HG03097 (cell line): ENCODE measurements at regions not wholly inside any gene's neighbourhood (a gene's known extent, or its start where the extent isn't known, plus 50 kb on each side); places are given as distances from the start of the nearest gene placed in this dataset.
"Not testable (repeated sequence)": the region's sequence is repeated elsewhere in the genome, so short reads cannot be mapped to it uniquely, and the experiment has no call there.

Experiments used
- ATAC-seq: cut with Tn5 transposase; IDR thresholded peaks from one replicate; pipeline ENCODE4 v1.9.1; 2021; ENCODE audit not compliant: unreplicated experiment, low FRiP score

DNA sequence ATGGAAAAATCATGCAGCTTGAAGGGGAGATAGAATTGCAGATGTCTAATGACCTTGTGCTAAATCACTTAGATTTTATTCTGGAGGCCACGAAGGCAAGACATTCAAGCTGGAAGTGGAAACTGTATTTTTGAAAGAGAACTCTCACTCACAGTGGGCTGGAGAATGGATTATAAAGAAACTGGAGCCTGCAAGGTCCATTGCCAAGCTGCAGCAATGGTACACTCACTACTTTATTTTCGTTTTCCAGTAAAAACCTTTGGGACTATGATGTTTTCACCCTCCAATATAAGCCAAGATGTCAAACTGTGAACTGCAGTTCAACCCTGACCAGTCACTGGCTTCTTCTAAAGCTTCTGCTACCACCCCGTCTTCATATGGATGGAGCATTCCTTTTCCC lies 62.0 kb downstream of the SKIDA1 start:
- no peak for ATAC-seq

DNA sequence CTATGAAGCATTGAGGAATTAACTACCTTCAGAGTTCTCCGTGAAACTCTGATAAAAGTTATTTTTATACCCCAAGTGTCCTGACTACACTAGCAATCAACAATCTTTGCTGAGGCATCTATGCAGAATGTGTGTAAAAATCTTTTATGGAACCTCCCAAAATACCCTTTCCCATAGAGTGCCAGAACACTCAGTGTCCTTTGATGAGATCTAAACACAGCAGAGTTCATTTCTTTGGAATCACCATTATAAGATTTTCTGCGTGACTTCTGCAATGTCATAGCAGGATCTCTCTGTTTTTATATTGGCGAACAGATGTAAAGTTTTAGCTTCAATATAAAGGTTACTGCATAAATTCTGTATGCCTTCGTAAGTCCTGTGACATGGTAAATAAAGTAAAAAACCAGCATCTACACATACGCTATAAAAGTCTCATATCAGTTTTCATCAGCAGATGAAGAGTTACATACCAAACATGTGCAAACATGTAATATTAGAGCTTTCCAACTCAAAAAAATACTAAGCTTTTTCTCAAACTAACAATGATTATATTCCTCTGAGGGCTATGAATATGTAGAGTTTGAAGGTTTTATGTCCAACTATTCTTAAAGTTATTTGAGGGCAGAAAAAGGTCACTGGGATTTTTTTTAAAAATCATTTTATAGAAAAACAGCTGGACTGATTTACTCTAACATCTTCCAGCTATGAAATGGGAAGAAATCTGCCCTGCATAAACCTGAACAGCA lies 67.2 kb downstream of the SKIDA1 start:
- no peak for ATAC-seq

DNA sequence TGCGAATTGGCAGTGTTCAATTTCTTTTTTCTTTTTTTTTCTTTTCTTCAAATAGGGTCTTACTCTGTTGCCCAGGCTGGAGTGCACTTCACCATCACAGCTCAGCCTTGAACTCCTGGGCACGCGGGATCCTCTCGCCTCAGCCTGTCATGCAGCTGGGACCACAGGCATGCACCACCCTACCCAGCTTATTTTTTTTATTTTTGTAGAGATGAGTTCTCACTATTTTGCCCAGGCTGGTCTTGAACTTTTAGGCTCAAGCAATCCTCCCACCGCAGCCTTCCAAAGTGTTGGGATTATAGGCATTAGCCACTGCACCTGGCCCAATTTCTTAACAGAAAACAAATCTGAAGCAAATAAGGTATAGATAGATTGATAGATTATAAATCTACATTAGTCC lies 69.3 kb downstream of the SKIDA1 start:
- ATAC-seq = no peak

DNA sequence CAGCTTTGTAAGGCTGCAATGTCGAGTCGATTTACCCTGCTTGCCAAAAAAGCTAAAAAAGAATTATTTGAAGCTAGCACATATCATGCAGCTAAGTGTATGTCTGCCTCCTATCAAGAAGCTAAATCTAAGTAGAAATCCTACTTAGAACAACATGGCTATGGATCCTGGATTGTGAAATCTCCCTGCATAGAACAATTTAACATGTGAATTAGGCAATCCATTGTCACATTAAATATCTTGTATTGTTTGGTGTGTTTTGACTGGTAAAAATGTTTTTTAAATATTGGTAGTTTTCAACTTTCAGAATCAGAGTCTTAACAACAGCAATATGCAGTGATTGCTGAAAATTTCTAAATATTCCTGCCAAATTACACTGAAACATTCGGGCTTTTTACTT lies 73.3 kb downstream of the SKIDA1 start:
- ATAC-seq = no peak

DNA sequence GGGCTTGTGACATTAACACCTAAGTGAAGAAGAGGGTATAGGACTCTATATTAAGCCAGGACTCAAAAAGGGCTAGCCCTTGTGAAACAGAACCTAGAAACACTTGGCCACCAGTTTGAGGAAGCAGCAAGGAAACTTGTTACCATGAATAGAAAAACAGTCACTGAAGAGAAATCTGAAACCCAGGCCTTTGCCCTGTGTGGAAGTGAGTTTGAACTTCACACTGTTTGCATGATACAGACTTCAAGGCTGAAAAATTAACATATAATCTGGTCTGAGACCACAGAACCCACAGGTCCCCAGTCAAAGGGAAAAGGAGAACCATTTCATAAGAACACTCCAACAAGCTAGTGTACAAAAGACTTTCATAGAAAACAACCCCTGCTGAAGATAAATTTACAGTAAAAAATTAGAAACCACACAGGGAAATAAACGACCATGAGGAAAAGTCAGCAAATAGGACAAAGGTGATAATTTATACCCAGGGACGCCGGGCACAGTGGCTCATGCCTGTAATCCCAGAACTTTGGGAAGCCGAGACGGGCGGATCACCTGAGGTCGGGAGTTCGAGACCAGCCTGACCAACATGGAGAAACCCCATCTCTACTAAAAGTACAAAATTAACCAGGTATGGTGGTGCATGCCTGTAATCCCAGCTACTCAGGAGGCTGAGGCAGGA lies 76.1 kb downstream of the SKIDA1 start:
- ATAC-seq = no peak

DNA sequence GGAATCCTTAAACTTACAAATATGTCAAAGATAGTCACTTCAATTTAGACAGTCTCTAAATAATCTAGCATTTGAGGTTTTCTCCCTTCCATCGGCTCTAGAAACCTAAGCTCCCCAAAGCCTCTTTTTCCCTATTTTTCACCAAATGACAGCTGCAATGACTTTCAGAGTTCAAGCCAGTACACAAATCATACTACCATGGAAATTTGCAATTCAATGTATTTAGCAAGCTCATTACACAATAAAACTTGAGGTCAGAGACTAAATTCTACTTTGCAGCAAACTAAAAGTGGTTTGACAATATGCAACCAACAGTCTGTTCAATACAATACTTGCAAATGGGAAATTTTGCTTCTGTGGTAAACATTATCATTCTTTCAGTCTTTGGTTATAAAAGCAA lies 80.3 kb downstream of the SKIDA1 start:
- ATAC-seq = no peak

DNA sequence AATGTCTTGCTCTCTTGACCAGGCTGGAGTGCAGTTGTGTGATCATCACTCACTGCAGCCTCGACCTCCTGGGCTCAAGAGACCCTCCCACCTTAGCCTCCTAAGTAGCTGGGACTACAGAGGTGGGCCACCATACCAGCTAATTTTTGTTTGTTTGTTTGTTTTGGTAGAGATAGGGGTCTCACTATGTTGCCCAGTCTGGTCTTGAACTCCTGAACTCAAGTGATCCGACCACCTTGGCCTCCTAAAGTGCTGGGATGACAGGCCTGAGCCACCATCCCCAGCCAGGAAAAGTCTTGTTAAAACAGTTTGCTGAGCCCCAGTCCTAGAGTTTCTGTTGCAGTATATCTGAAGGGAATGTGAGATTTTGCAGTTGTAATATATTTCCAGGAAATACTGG lies 83.9 kb downstream of the SKIDA1 start:
- no peak for ATAC-seq

DNA sequence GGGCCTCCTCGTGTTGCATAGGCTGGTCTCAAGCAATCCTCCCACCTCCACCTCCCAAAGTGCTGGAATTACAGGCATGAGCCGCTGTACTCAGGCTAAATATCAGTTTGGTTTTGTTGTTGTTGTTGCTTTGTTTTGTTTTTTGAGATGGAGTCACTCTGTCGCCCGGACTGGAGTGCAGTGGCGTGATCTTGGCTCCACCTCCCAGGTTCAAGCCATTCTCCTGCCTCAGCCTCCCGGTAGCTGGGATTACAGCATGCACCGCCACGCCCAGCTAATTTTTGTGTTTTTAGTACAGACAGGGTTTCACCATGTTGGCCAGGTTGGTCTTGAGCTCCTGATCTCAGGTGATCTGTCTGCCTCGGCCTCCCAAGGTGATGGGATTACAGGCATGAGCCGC lies 86.6 kb downstream of the SKIDA1 start:
- not testable (repeated sequence) for ATAC-seq

DNA sequence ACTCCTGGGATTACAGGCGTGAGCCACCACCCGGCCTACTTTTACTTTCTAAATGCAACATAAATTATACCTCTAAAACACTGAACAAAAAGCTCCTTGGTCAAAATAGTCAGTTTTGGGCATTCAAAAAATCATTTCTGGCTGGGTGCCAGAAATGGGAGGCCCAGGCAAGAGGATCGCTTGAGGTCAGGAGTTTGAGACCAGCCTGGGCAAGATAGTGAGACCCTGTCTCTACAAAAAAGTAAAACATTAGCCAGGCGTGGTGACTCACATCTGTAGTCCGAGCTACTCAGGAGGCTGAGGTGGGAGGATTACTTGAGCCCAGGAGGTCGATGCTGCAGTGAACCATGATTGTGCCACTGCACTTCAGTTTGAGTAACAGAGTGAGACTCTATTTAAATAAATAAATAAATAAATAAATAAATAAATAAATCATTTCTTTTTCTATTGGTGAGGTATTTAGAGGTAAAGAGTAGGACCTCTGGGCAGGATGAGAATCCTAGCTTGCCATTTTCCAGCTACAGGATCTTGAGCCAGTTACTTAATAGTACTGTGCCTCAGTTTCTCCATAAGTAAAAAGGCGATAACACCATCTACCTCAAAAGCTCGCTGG lies 87.6 kb downstream of the SKIDA1 start:
- no peak for ATAC-seq

DNA sequence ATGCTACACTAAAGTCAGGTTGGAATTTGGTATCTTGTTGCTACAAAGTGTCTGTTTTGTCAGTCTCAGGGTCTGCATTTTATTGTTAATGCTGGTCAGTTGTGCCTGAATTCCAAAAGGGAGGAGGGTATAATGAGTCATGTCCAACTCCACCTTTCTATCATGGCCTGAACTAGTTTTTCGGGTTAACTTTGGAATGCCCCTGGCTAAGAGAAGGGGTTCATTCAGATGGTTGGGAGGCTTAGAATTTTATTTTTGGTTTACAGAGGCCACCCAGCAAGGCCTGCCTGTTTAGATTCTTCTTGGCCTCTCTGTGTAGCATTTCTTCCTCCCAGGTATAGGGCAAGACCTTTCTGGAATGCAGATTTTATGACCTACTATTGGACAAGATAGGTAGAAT lies 93.2 kb downstream of the SKIDA1 start:
- ATAC-seq = no peak

DNA sequence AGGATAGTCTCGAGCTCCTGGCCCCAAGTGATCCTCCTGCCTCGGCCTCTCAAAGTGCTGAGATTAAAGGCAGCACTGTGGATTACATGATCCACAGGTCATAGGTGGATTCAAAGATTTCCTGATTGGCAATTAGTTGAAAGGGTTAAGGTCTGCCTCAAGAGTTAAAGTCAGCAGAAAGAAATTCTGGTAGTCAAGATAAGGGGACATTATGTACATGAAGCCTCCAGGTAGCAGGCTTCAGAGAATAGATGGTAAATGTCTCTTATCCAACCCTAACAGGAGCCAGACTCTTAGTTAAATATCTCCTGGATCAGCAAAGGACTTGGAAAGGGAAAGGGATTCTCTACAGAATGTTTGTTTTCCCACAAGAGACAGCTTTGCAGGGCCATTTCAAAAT lies 93.7 kb downstream of the SKIDA1 start:
- ATAC-seq = no peak

DNA sequence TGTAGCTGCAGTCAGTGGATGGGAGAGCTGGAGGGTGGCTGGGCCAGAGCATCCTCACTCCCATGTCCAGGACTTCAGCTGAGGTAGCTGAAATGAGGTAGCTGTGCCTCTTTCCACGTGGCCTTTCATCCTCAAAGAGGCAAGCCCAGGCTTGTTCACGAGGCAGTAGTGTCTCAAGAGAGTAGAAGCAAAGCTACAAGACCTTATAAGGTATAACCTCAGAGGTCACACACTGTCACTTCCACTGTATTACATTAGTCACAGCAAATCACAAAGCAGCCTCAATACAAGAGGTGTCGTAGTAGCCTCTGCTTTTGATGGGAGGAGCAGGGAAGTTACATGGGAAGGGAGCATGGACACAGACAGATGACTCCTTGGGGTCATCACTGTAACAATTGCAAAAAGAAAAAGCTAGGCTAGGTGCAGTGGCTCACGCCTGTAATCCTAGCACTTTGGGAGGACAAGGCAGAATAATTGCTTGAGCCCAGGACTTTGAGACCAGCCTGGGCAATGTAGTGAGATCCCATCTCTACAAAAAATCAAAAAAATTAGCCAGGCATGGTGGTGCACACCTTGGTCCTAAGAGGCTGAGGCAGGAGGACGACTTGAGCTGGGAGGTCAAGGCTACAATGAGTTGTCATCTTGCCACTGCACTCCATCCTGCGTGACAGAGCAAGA lies 97.5 kb downstream of the SKIDA1 start:
- no peak for ATAC-seq

DNA sequence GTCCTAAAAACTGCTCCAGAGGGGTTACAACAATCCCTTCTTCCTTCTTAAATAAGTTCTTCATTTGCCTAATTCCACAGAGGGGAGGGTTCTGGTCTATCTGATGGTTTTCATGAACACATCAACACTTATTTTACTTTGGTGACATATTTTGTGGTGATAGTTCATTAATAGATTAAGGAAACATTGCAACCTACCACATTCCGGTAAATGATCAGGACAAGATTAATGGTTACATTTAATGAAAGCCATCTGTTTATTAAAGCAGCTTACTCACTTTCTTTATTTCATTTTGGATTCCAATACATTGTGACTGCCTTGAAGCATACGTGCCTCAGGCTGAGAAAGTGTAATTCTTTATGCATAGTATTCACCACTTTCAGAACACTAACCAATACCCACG lies 101.0 kb downstream of the SKIDA1 start:
- no peak for ATAC-seq

DNA sequence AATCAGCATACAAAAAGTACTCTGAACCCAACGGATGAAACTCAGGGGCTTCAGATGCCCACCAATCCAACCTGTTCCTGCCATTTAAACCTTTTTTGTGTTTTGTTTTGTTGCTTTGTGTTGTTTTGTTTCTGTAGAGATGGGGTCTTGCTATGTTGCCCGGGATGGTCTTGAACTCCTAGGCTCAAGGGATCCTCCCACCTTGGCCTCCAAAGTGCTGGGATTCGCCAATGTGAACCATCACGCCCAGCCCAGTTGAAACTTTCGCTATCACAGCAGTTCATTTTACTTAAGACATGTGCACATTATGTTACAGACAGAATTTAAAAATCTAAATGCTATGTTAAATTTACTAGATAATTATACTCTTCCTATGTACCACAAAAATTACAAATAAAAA lies 101.6 kb downstream of the SKIDA1 start:
- ATAC-seq = no peak

DNA sequence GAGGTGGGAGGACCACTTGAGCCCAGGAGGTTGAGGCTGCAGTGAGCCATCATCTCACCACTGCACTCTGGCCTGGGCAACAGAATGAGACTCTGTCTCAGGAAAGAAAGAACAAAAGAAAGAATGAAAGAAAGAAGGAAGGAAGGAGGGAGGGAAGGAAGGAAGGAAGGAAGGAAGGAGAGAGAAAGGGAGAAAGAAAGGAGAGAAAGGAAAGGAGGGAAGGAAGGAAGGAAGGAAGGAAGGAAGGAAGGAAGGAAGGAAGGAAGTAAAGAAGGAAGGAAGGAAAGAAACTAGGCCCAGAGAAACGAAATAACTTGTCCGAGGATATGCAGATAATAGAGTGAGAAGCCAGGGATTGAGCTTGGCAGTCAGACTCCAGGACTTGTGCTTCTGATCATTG lies 102.1 kb downstream of the SKIDA1 start:
- ATAC-seq = no peak

DNA sequence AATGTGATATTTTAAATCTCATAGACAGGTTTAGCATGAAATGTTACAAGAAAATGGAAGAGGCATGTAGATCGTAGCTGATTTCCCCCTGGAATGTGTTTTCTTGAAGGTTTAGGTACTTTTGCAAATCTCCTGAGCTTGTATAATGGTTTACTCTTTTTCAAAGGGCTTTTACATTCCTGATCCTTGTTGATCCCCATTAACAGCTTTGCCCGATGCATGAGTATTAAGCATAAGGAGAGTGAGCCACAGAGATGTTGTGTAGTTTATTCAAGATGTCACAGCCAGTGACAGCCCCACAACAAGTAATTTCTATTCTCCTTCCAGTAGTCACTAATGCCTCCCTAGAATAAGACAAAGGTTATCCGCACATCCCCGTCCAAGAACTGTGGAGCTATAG lies 103.7 kb downstream of the SKIDA1 start:
- no peak for ATAC-seq

DNA sequence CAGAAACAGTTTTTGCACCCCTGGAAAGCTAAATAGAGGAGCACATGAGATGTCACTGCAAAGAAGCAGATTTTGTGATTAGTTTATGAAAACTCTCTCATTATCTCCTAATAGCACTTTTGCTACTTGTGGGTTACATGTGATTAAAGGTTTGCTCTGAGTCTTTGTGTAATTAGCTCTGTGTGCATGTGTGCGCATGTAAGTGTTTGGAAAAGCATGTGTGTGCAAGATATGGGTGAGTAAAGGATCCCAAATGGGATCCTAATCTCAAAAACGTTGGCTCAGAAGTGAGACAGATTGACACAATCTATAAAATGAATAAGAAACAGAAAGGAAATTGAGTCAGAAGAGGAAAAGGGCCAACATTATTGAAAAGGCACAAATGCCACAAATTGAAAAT lies 104.5 kb downstream of the SKIDA1 start:
- no peak for ATAC-seq

DNA sequence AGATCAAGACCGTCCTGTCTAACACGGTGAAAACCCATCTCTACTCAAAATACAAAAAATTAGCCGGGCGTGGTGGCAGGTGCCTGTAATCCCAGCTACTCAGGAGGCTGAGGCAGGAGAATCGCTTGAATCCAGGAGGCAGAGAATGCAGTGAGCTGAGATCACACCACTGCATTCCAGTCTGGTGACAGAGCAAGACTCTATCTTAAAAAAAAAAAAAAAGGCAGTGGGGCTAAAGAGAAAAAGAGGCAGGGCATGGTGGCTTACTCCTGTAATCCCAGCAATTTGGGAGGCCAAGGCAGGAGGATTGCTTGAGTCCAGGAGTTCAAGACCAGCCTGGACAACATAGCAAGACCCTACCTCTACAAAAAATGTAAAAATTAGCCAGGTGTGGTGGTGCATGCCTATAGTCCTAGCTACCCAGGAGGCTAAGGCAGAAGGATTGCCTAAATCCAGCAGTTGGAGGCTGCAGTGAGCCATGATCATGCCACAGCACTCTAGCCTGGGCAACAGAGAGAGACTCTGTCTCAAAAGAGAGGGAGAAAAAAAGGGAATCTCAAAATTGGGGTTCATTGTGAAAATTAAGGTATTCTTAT lies 106.4 kb downstream of the SKIDA1 start:
- ATAC-seq = not testable (repeated sequence)

DNA sequence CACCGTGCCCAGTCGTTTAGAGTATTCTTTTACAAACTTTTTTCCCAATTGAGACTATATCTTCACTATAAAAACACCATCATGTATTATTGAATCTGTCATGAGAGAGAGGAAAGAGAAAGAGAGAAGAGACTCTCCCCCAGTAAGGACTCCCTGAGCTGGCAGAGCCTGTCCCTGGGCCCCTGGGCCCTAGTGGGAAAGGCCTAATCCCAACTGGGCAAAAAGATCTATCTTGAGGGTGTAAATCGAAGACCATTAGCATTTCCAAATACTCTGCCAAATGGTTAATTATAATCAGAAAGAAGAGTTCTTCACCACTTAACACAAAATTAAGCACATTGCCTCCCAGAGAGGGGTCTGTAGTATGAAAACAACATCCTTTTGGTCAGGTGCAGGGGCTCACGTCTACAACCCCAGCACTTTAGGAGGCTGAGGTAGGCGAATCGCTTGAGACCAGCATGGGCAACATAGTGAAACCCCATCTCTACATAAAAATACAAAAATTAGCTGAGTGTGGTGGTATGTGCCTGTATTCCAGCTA lies 108.2 kb downstream of the SKIDA1 start:
- ATAC-seq = no peak

DNA sequence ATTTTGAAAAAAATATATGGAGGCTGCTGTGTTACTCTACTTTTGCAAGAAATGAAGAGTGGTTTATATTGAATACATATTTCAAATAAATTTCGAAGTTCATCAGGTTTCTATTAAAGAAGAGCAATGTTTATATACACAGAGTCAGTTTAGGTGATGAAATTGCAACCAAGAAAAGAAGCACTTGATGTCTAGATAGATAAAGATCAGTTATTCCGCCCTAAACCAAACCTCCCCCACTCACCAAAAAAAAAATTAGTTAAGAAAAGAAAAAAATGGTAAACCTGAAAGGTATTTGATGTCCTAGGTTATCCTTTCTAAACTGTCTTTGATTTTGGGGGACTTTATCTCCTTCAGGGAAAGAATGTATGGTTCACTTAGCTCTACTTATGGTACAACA lies 111.8 kb downstream of the SKIDA1 start:
- ATAC-seq = no peak

DNA sequence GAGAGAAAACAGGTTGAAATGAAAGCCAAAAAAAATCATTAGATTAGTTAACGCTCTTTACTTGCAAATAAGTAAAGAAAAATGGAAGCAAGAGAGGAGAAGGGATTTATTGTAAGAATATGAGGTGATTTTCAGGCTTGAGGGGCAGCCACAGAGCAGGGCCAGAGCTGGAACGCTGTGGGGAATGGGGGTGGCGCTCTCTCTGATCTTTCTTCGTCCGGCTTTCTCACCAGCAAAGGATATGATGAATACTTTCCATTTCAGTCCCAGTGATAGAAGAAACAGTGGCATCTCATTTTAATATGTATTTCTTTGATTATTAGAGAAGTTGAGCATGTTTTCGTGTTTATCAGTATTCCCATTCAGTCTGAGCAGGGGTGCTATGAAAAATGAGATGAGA lies 112.2 kb downstream of the SKIDA1 start:
- no peak for ATAC-seq
